SU-DHL-6 (cell line): ENCODE measurements at regions not wholly inside any gene's neighbourhood (a gene's known extent, or its start where the extent isn't known, plus 50 kb on each side); places are given as distances from the start of the nearest gene placed in this dataset.
"Not testable (repeated sequence)": the region's sequence is repeated elsewhere in the genome, so short reads cannot be mapped to it uniquely, and the experiment has no call there.

Source experiments
- EZH2phosphoT487 ChIP-seq: fragments of 200-600 bp; sonication (generic), shearing (Covaris generic); conservative IDR thresholded peaks from 2 replicates; pipeline ENCODE4 v1.6.1; 2018; ENCODE audit warnings: mild to moderate bottlenecking, antibody characterized with exemption, low read length, moderate library complexity, mixed read lengths
- TF ChIP-seq, protein P1 (sequence below): fragments of 200-600 bp; sonication (generic); IDR thresholded peaks from one replicate; pipeline ENCODE4 v1.5.1; 2017; ENCODE audit warnings: antibody characterized with exemption, mild to moderate bottlenecking, low read length, moderate library complexity; ENCODE audit not compliant: insufficient read depth, poor library complexity, severe bottlenecking

DNA sequence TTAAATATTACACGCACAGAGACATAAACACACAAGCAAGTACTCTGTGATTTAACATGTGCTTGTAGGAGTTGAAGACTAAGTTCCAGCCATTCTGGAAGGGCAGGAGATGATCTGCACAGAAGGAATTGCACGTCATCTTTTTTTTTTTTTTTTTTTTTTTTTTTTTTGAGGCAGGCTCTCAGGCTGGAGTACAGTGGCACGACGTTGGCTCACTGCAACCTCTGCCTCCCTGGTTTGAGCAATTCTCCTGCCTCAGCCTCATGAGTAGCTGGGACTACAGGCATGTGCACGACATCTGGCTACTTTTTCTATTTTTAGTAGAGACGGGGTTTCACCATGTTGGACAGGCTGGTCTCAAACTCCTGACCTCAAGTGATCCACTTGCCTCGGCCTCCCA is 63.2 kb upstream of the MID1 start:
- TF ChIP-seq, protein P1, sequence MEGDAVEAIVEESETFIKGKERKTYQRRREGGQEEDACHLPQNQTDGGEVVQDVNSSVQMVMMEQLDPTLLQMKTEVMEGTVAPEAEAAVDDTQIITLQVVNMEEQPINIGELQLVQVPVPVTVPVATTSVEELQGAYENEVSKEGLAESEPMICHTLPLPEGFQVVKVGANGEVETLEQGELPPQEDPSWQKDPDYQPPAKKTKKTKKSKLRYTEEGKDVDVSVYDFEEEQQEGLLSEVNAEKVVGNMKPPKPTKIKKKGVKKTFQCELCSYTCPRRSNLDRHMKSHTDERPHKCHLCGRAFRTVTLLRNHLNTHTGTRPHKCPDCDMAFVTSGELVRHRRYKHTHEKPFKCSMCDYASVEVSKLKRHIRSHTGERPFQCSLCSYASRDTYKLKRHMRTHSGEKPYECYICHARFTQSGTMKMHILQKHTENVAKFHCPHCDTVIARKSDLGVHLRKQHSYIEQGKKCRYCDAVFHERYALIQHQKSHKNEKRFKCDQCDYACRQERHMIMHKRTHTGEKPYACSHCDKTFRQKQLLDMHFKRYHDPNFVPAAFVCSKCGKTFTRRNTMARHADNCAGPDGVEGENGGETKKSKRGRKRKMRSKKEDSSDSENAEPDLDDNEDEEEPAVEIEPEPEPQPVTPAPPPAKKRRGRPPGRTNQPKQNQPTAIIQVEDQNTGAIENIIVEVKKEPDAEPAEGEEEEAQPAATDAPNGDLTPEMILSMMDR: not testable (repeated sequence)
- TF ChIP-seq EZH2phosphoT487: not testable (repeated sequence)
